ENCODE measurements at regions not wholly inside any gene's neighbourhood (a gene's known extent, or its start where the extent isn't known, plus 50 kb on each side); places are given as distances from the start of the nearest gene placed in this dataset.
"Not testable (repeated sequence)": the region's sequence is repeated elsewhere in the genome, so short reads cannot be mapped to it uniquely, and the experiment has no call there.

- no peak for DNase-seq
- H3K9me3 ChIP-seq (ENCODE audit: control insufficient read depth, low read length) = no peaks in the 10 kb centered on the region
- no peaks in the 10 kb centered on the region for H3K36me3 ChIP-seq (ENCODE audit: control insufficient read depth, insufficient read depth, low read length)
- no peak overlapping the region for H3K27ac Mint-ChIP-seq
- no peaks in the 10 kb centered on the region for H3K4me1 ChIP-seq (ENCODE audit: control insufficient read depth, insufficient read depth, low read length)
- H3K4me3 Mint-ChIP-seq = no peak overlapping the region
- H3K27ac ChIP-seq (ENCODE audit: low read depth, low read length) = no peak overlapping the region
- H3K9me3 Mint-ChIP-seq = peaks cover 2% of the 10 kb centered on the region
- peaks cover 1% of the 10 kb centered on the region for H3K27me3 Mint-ChIP-seq (ENCODE audit: insufficient read depth)
- no peak for TF ChIP-seq CTCF (conservative IDR thresholded peaks at IDR 0.05)
- H3K36me3 Mint-ChIP-seq (ENCODE audit: low read depth) = no peaks in the 10 kb centered on the region
- H3K27me3 ChIP-seq (ENCODE audit: control insufficient read depth, insufficient read depth, low read length, poor library complexity, severe bottlenecking) = no peaks in the 10 kb centered on the region
- no peak overlapping the region for H3K9ac ChIP-seq (ENCODE audit: extremely low read depth, low read length, poor library complexity, severe bottlenecking)
- WGBS, 2 experiments (ENCODE audit: insufficient coverage in 1 of 2, insufficient read length in 1 of 2) = 89% methylated on average over 1 of the region's 1 CpG; no CpG with 5 or more reads in 1 of the 2 experiments
- H3K4me1 Mint-ChIP-seq = no peaks in the 10 kb centered on the region
- H3K4me3 ChIP-seq (ENCODE audit: low read length) = no peak overlapping the region
These were observed 553.3 kb upstream of the USP24 start for GRCh38 chr1:55768327-55768952.

- Histone ChIP-seq H3K27ac (ENCODE audit: low read depth, low read length) (no peak overlapping the region), H3K36me3 (ENCODE audit: control insufficient read depth, insufficient read depth, low read length) (no peaks in the 10 kb centered on the region), H3K9ac (ENCODE audit: extremely low read depth, low read length, poor library complexity, severe bottlenecking) (no peak overlapping the region), H3K27me3 (ENCODE audit: control insufficient read depth, insufficient read depth, low read length, poor library complexity, severe bottlenecking) (no peaks in the 10 kb centered on the region), H3K4me3 (ENCODE audit: low read length) (no peak overlapping the region), H3K4me1 (ENCODE audit: control insufficient read depth, insufficient read depth, low read length) (no peaks in the 10 kb centered on the region), H3K9me3 (ENCODE audit: control insufficient read depth, low read length) (no peaks in the 10 kb centered on the region)
- 95 to 97% methylated on average over 3 of the region's 3 CpGs for WGBS, 2 experiments (ENCODE audit: insufficient coverage in 1 of 2, insufficient read length in 1 of 2)
- H3K9me3 Mint-ChIP-seq = peaks cover 2% of the 10 kb centered on the region
- no peak overlapping the region for H3K4me3 Mint-ChIP-seq
- H3K27ac Mint-ChIP-seq = no peak overlapping the region
- H3K27me3 Mint-ChIP-seq (ENCODE audit: insufficient read depth) = peaks cover 2% of the 10 kb centered on the region
- DNase-seq = no peak
- H3K36me3 Mint-ChIP-seq (ENCODE audit: low read depth) = no peaks in the 10 kb centered on the region
- H3K4me1 Mint-ChIP-seq = no peaks in the 10 kb centered on the region
- no peak for TF ChIP-seq CTCF (conservative IDR thresholded peaks at IDR 0.05)
These were observed 552.0 kb upstream of the USP24 start for GRCh38 chr1:55767171-55767570.

- not testable (repeated sequence) for H3K27ac ChIP-seq (ENCODE audit: low read depth, low read length); H3K4me1 ChIP-seq (ENCODE audit: control insufficient read depth, insufficient read depth, low read length); H3K36me3 ChIP-seq (ENCODE audit: control insufficient read depth, insufficient read depth, low read length); H3K4me1 Mint-ChIP-seq; H3K27ac Mint-ChIP-seq; H3K27me3 Mint-ChIP-seq (ENCODE audit: insufficient read depth); H3K4me3 Mint-ChIP-seq; H3K36me3 Mint-ChIP-seq (ENCODE audit: low read depth); DNase-seq; H3K4me3 ChIP-seq (ENCODE audit: low read length); H3K27me3 ChIP-seq (ENCODE audit: control insufficient read depth, insufficient read depth, low read length, poor library complexity, severe bottlenecking); H3K9me3 Mint-ChIP-seq; H3K9ac ChIP-seq (ENCODE audit: extremely low read depth, low read length, poor library complexity, severe bottlenecking); H3K9me3 ChIP-seq (ENCODE audit: control insufficient read depth, low read length)
- 70 to 100% methylated on average over 2 of the region's 3 CpGs for WGBS, 2 experiments (ENCODE audit: insufficient coverage in 1 of 2, insufficient read length in 1 of 2)
These were observed 550.3 kb upstream of the USP24 start for GRCh38 chr1:55765505-55765904.

GRCh38 chr1:55751776-55752175 lies 536.6 kb upstream of the USP24 start:
- no peak overlapping the region for H3K9ac ChIP-seq (ENCODE audit: extremely low read depth, low read length, poor library complexity, severe bottlenecking)
- no peak overlapping the region for H3K4me3 Mint-ChIP-seq
- DNase-seq = no peak
- peaks cover 9% of the 10 kb centered on the region for H3K4me1 Mint-ChIP-seq
- H3K36me3 ChIP-seq (ENCODE audit: control insufficient read depth, insufficient read depth, low read length) = no peaks in the 10 kb centered on the region
- H3K27me3 Mint-ChIP-seq (ENCODE audit: insufficient read depth) = peaks cover 21% of the 10 kb centered on the region
- no peak overlapping the region for H3K27ac Mint-ChIP-seq
- H3K27me3 ChIP-seq (ENCODE audit: control insufficient read depth, insufficient read depth, low read length, poor library complexity, severe bottlenecking) = no peaks in the 10 kb centered on the region
- no peaks in the 10 kb centered on the region for H3K36me3 Mint-ChIP-seq (ENCODE audit: low read depth)
- H3K4me3 ChIP-seq (ENCODE audit: low read length) = no peak overlapping the region
- no peak for TF ChIP-seq CTCF (conservative IDR thresholded peaks at IDR 0.05)
- WGBS, 2 experiments (ENCODE audit: insufficient coverage in 1 of 2, insufficient read length in 1 of 2) = 87 to 99% methylated on average over 2 of the region's 2 CpGs
- H3K9me3 Mint-ChIP-seq = peaks cover 17% of the 10 kb centered on the region
- no peaks in the 10 kb centered on the region for H3K4me1 ChIP-seq (ENCODE audit: control insufficient read depth, insufficient read depth, low read length)
- no peak overlapping the region for H3K27ac ChIP-seq (ENCODE audit: low read depth, low read length)
- peaks cover 26% of the 10 kb centered on the region for H3K9me3 ChIP-seq (ENCODE audit: control insufficient read depth, low read length)

Data from endodermal cell (in vitro differentiated cells).